Activated T-helper 1 cell treated with anti-CD3 and anti-CD28 coated beads, Interleukin-2, amount 50 U/mL, for 16 hours (primary cell): ENCODE measurements at regions not wholly inside any gene's neighbourhood (a gene's known extent, or its start where the extent isn't known, plus 50 kb on each side); places are given as distances from the start of the nearest gene placed in this dataset.
A peak's percentile ranks its signal among the peaks of the same experiment; 100 is the strongest.

Experiments
- DNase-seq, 2 donors: peaks; one replicate each; pipeline ENCODE4 v3.0.0-alpha.2; 2020; ENCODE audit warnings: low read depth in 1 of 2, low spot score in 1 of 2

DNA sequence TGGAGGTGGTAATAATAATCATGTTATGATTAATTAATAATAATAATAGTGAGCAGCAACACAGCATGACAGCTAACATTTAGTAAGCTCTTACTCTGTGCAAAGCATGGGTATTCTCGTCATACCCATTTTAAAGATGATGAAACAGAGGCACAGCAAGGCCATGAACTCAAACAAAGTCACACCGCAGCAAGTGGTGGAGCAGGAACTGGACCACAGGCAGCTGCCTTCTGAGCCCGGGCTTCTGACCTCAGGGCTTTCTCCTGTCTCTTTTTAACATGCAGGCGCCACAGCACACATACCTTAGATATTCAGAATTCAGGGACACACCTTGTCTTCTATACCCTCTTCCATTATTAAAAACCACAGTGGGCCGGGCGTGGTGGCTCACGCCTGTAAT lies 50.7 kb upstream of the SPATA12 start:
- DNase-seq: no peak

DNA sequence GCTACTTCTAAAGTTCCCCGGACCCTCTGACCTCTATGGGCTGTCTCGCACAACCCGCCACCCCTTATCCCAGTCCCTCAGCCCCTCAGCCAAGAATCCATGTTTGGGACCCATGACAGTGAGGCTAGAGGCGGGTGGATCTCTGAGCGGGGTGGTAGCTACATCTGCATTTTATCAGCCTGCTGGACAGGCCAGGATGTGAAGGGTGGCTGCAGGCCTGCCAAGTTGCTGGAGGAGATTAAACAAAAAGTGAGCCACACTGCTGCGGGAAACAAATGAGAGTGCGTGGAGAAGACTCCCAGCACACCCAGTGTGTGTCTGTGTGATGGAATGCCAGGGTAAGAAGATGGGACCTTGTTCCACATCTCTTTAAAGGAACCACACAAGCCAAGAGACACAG lies 51.1 kb upstream of the SPATA12 start:
- DNase-seq: no peak

DNA sequence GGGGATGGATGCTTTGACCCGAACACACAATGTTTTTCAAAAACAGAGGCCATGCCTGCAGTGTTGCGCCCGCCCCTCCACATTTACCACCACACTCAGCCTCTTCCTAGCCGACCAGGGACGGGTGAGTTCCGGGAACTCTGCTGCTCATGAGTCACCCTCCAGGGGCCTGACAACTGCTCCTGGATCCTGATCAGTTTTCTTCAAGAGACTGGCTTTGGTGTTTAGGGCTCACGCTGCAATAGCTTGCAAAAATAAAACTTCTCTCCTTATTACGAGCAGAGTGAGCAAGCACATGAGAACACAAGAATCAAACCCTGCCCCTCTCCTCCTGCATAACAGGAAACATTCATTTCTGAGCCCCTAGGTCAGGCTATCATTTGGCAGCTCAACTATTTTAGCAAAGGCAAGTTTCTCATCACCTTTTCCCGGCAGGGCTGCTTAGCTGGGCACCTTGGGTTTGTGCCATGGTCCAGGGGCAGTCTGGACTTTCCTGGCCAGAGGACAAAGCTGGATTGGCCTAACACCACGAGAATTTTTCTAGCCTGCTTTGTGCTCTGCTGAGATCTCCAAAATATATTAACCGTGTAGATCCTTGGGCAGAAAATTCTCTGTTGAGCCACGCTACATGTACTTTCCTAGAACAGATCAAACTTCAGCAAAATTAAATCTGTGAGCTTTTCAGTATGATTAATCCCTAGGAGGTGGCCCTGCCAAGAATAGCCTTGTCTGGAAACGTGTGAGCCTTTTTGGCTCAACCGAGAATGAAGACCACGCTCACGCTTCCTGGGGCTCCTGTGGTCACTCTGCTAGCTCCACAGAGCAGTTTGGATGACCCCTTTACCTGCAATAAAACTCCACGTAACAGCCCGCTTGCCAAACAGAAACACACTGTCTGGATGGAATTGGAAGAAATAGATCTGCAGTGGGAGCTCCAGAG lies 52.7 kb upstream of the SPATA12 start:
- no peak for DNase-seq

DNA sequence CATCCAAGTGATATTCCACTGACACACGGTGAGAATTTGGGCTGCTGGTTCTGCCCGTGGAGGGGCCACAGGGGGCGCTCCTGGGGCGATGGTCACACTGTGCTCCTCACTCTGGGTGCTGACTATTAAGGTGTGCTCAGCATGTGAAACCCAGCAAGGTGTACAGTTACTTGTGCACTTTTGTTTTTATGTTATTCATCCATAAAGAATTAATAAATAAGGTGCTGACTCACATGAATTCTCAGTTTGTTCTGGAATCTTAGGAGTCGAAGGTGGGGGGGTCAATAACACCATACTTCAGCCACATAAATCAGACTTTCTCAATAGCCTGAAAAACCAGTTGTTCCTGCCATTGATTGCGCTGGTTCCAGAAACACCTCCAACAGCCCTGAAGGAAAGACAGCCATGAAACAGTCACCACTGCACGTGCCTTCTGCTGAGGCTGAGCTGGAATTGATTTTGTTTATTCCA lies 53.5 kb upstream of the SPATA12 start:
- no peak for DNase-seq

DNA sequence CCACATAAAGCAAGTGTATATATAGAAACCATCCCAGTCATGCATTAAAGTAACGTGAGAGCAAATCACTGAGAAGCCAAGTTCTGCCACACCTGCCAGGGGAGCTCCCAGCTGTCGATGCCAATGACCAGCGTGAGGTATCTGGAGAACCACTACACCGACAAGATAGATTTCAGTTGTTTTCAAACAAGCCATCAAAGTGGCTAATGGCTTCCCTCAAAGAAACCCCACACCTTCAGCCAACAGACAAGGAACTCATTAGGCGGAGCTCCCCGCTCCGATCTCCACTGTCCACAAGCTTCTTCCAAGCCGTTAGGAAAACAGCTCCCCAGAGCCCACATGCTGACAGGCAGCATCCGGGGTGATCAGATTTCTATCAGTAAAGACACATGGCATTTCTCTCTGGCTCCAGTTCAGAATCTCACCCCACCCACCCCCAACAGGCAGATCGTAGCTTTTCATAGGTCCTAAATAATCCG lies 54.2 kb upstream of the SPATA12 start:
- DNase-seq: no peak

DNA sequence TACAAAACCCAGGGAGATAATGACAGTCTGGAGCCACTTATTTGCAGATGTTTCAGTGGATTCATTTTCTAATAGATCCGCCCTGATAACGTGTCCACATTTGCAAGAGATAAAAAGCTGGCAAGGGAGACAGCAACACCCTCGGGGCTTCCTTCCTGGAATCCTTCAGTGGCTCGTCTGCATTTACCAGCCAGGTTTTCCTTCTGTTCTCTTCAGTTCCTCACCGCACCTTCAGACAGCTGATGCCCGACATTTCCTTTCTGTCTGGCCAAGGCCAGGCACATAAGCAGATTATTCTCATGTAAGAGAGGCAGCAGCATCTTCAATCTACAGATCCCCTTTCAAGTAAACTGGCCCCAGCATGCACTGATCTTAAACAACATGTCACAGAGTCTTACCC lies 56.2 kb upstream of the SPATA12 start:
- DNase-seq: no peak

DNA sequence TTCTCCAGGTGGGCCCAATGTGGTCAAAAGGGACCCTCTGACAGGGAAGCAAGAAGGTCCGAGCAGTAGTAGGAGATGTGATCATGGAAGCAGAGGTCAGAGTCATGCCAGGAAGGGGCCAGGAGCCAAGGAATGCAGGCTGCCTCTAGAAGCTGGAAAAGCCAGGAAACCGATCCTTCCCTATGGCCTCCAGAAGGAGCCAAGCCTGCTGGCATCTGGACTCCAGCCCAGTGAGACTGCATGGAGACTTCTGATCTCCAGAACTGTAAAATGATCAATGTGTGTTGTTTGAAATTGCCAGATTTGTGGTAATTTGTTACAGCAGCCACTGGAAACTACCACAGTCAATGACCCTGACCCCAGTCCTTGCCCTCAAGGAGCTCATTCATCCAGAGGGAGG lies 56.8 kb upstream of the SPATA12 start:
- DNase-seq: no peak

DNA sequence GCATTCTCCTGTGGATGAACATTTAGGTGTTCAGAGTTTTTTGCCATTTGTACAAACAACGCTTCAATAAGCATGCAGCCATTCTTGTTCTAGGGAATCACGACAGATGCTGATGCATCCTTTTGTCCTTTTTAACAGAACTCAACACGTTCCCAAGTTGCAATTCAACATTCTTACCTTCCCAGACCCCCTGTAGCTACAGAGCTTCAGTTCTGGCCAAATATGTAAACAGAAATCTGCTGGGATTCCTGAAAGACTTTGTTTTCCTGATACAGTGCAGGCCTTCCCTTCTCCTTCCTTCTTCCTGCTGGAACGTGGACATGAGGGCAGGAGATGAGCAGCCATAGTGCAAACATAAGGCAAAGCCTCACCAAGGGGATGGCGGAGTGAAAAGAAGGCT lies 59.1 kb upstream of the SPATA12 start:
- no peak for DNase-seq

DNA sequence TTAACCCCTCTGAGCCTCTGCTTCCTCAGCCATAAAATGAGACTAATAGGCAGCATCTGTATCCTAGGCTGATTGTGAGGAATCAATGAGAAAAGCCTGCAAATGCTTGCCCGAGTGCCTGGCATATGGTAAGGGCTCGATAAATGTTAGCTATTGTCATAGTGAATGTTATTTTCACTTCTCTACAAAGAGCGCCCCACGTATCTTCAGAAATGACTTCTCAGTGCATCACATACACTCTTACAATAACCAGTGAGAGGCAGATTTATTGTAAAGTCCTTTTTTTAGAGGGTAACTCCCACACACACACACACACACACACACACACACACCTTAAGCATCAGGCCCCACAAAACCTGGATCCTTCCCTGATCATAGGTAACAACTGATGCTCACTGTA lies 60.5 kb upstream of the SPATA12 start:
- DNase-seq: no peak

DNA sequence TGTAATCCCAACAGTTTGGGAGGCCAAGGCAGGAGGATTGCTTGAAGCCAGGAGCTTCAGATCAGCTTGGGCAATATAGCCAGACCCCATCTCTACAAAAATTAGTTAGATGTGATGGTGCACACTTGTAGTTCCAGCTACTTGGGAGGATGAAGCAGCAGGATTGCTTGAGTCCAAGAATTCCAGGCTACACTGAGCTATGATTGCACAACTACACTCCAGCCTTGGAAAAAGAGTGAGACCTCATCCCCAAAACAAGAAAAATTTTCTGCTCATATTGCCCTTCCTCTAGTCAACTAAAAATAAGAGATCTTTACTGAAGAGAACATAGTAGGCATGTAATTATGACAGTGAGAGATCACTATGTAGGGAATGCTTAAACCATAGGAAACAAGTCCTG lies 60.9 kb upstream of the SPATA12 start:
- DNase-seq: no peak

DNA sequence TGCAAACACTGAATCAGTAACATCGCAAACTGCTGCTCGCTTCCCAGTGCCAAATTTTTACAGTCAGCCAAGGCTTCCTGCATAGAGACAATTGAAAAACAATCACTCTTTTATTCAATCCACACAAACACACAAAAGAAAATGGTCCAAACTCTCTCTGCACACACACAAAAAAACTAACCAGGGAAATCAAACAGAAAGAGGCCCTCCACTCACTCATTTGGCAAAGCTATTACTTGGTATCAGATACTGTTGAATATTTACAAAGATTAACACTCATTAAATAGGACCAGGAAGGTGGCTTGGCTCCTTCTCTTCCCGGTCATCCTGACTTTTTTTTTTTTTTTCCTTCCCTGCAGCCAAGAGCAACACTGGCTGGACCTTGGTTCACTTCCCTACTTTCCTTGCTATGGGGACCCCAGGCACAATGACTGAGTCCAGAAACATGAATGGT lies 62.4 kb upstream of the SPATA12 start:
- DNase-seq: no peak

DNA sequence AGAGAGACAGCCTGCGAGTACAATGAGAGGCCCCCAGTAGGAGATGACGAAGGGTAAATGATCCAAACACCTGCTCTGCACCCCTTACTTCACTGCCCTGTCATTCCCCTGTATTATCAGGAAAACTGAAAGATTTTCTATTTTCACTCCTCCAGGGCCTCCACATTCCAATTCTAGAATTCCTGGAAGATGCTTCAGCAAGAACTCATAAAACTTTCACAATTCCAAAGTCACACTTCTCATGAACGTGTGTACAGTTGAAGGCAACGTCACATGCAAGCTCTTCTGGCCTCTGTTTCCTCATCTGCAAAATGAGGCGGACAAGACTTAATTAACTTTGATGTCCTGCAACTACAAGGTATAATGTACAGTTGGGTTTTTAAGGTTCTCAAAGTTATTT lies 62.8 kb upstream of the SPATA12 start:
- DNase-seq: no peak

DNA sequence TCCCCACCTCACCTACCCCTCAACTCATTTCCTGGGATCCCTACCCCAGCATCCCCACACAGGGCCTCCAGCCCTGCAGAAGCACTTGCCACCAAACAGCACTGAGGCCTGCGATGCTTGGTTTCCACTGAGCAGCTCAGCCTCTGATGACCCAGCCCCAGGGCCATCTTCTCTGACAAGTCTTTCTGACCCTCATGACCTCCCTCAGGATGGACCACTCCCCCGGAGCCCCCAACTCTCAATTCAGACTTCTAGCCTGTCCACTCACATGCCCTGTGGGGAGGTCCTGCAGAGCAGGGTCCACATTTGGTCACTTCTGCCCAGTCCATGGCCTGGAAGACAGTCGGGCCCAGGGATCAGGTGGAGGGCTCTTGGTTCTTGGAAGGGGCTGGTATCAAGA lies 63.4 kb upstream of the SPATA12 start:
- DNase-seq: no peak

DNA sequence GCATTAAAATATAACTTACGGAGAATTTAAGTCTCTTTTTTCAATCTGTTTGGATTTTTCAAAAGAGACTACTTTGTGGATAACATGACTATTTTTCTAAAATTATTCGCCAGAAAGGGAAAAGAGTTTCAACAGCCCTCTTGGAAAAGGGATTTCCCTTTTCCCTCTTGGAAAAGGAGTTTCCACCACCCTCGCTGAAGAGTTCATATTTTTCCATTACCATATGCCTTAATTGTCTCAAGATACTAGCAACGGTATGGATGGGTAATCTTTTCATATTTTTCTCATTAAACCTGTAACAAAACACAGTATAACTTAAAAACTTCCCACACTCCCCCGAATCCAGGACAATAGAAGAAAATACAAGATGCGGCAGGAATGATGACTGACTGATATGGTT lies 66.1 kb upstream of the SPATA12 start:
- no peak for DNase-seq

DNA sequence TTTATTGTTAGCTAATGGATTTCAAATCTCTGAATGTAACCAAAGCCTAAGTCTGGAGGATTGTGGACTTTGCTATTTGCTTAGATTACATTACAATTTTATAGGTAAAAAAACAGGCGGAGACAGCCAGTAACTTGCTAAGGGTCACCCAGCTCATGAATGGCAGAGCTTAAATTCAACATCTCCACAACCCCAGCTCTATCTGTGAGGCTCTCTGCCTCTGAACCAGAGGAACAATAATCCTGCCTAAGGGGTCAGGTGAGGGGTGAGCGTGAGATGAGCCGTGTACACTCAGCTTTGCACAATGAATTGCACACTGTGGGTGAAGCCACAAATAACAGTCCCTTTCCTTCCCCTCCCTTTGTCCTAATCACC lies 69.8 kb upstream of the SPATA12 start:
- no peak for DNase-seq

DNA sequence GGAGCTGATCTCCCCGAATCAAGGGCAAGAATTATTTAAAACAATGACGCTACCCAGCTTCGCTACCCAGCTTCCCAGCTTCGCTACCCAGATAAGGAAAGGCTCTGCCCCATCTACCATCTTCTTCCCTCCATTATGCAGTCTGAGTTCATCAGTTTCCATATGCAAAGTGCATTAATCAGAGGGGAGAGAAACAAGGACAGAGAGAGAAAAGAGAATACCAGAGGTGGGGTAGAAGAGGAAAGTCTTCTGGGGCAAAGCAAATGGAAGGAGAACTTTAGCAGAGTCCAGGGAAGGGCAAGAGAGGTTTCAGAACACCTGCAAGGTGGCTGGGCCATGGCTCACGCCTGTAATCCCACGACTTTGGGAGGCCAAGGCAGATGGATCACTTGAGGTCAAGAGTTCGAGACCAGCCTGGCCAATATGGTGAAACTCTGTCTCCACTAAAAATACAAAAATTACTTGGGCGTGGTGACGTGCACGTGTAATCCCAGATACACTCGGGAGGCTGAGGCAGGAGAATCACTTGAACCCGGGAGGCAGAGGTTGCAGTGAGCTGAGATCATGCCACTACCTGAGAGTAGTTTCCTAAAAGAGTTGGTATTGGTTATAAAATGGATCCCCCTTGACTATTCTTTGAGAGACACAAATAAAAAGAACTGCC lies 70.4 kb upstream of the SPATA12 start:
- no peak for DNase-seq

DNA sequence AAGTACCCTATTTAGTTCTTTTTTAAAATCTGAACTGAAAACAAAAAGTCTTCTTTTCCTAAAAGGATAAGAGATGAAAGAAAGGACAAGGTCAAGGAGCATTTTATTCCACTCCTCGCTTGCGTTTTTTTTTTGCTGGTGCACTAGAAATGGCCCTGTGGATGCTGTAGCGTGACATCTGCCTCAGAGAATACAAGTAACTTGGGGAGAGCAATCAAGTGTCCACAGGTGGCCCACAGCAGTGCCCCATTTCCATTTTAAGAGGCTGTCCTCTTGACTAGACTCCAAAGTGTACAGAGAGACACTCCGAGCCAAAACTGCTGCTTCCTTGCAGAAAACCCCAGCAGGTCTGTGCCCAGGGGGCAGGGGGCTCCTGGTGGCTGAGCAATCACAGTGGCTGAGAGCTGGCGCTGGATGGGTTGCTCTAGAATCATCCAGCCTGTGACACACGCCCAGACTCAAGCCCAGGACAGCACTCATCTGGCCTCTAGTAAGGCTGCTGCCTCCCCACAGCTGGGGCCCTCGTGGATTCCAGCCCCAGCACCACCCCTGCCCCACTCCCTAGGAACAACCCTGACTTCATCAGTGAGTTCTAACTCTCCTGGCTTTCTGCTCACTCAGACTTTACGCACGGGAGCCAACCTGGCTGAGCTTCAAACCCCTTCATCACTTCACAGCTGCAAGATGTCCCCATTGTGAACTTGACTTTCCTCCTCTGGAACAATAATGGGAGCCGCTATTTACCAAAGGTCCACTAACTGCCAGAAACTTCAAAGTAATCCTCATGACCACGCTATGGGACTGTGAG lies 71.1 kb upstream of the SPATA12 start:
- DNase-seq: no peak

DNA sequence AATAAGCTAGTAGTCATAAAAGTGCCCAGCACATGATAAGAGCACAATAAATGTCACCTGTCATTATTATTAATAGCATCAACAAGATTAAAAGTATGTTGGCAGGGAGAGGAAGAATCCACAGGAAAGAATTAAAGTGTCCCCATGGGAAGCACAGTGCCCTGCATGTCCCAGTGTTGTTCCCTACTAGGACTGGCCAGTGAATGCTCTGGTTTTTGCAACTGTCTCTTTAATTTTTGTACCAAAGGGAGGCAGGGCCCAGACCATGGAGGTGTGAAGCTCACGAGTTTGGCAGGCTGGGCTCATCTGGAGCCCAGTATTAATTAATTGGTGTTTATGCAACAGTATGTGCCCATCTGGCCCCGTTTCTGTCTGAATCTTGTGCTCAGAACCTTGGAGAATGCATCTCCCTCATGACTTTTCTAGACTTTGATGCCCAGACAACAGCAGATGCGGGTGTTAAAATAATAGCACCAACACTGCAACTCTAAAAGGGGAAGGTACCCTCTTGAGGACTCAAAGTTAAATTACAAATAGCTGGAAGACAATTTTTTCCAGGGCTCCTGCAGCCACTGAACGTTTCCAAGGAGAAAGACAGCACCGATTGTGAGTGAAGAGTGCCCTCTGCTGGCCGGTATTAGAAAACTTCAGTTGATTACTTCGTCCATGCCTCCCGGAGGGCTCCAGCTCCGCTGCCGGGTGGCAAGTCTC lies 71.9 kb upstream of the SPATA12 start:
- peak; percentile 48 to 49 for DNase-seq

DNA sequence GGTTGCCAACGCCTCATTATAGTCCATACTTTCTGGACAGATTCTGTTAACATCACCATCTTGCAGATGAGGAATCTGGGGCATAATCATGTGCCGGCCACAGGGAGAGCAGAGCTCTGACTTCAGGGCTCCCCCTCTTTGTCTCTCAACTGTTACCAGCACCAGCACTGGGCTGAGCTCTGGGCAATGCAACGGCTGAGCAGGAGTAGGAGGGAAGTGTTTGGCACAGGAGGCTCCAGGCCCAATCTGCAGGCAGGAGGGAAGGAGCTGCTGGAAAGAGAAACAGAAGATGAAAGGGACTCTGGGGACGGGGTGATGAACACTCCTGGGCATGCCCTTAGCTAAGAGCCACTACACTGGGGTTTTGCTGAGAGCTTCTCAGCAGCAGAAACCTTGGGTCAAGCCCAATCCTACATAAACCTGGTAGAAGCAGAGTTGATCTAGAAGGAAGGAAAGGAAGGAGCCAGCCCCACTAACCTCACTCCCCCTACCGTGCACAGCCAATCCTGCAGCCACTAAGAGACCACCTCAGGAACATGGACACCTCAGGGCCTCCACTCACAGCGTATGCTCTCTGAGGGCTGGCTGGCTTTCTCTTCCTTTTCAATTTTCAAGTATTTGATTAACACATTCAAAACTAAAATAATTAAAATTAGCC lies 73.1 kb upstream of the SPATA12 start:
- DNase-seq: no peak

DNA sequence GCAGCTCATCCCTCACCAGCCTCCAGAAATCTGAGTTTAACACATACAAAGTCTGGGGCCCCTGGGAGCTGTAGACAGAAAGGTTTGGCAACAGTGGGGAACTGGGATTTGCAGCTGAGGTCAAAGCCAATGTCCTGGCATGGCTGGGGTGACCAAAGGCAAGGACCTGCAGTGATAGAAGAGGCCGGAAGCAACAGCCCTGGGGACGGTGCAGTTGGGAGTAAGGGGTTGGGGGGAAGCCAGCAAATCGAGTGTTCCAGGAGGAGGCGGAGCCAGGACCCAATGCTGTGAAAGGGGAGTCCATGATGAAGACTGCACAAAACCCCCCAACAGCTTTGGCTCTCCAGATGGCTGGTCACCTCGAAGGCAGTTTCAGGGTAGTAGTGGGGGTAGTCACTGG lies 74.1 kb upstream of the SPATA12 start:
- DNase-seq: no peak
